CD14-positive monocyte (primary cell): ENCODE measurements at regions not wholly inside any gene's neighbourhood (a gene's known extent, or its start where the extent isn't known, plus 50 kb on each side); places are given as distances from the start of the nearest gene placed in this dataset.

Experiments
- DNase-seq, 3 donors: peaks; one replicate each; pipeline ENCODE4 v3.0.0-alpha.2; 2011 to 2022
- H2AFZ ChIP-seq: 2 replicates; pipeline ENCODE4 v1.6.0; 2012; ENCODE audit warnings: mild to moderate bottlenecking, low read depth, low read length, inconsistent platforms; ENCODE audit not compliant: insufficient read depth, poor library complexity, severe bottlenecking
- H3K27ac ChIP-seq, 2 donors: 1 replicate in 1 of 2; 2 replicates in 1 of 2; pipeline ENCODE4 v1.5.1; 2012 to 2013; ENCODE audit warnings: low read length in 2 of 2, control low read depth in 1 of 2, inconsistent platforms in 1 of 2, low read depth in 1 of 2, mild to moderate bottlenecking in 1 of 2
- H3K27me3 ChIP-seq, 2 donors: one replicate each; pipeline versions ENCODE4 v1.6.0 to v1.6.1; 2011 to 2013; ENCODE audit warnings: low read length in 2 of 2; ENCODE audit not compliant: control insufficient read depth in 2 of 2, insufficient read depth in 2 of 2
- H3K36me3 ChIP-seq, 2 donors: replicated peaks in 1 of 2; 1 replicate in 1 of 2; 2 replicates in 1 of 2; pipeline versions ENCODE4 v1.5.1 to v1.6.1; 2012 to 2013; ENCODE audit warnings: low read length in 2 of 2, control low read depth in 1 of 2, inconsistent platforms in 1 of 2, mild to moderate bottlenecking in 1 of 2; ENCODE audit not compliant: insufficient read depth in 2 of 2, control insufficient read depth in 1 of 2
- H3K4me1 ChIP-seq, 2 donors: 1 replicate in 1 of 2; 2 replicates in 1 of 2; pipeline versions ENCODE4 v1.5.1 to v1.6.1; 2012 to 2013; ENCODE audit warnings: low read length in 2 of 2, control low read depth in 1 of 2, inconsistent platforms in 1 of 2, mild to moderate bottlenecking in 1 of 2, moderate library complexity in 1 of 2; ENCODE audit not compliant: insufficient read depth in 2 of 2, control insufficient read depth in 1 of 2
- H3K4me2 ChIP-seq: replicated peaks from 2 replicates; pipeline ENCODE3; 2012; ENCODE audit warnings: low read length, moderate library complexity, mild to moderate bottlenecking; ENCODE audit not compliant: poor library complexity, severe bottlenecking; ENCODE audit errors: extremely low read depth
- H3K4me3 ChIP-seq, 3 experiments: fragments of 200-600 bp in 1 of 3; sonication (generic) in 1 of 3; replicated peaks in 1 of 3; 1 replicate in 2 of 3; 2 replicates in 1 of 3; pipeline ENCODE4 v1.5.1; 2011 to 2013; ENCODE audit warnings: low read length in 3 of 3, mild to moderate bottlenecking in 3 of 3, control low read depth in 2 of 3, low read depth in 2 of 3, inconsistent platforms in 1 of 3, moderate library complexity in 1 of 3
- H3K79me2 ChIP-seq: 2 replicates; pipeline ENCODE4 v1.6.0; 2012; ENCODE audit warnings: mild to moderate bottlenecking, control low read depth, inconsistent platforms, low read length, moderate library complexity; ENCODE audit not compliant: insufficient read depth
- H3K9ac ChIP-seq: 2 replicates; pipeline ENCODE4 v1.6.0; 2017; ENCODE audit warnings: low read length, mild to moderate bottlenecking; ENCODE audit not compliant: insufficient read depth, poor library complexity, severe bottlenecking
- H3K9me3 ChIP-seq, 2 donors: replicated peaks in 1 of 2; 1 replicate in 1 of 2; 2 replicates in 1 of 2; pipeline versions ENCODE4 v1.5.1 to v1.6.1; 2012 to 2013; ENCODE audit warnings: low read length in 2 of 2, control low read depth in 1 of 2; ENCODE audit not compliant: control insufficient read depth in 1 of 2, insufficient read depth in 1 of 2
- H4K20me1 ChIP-seq: 2 replicates; pipeline ENCODE4 v1.6.0; 2012; ENCODE audit warnings: mild to moderate bottlenecking, low read length, control low read depth, moderate library complexity; ENCODE audit not compliant: insufficient read depth
- H3K27ac Mint-ChIP-seq, 7 donors: one replicate each; pipeline ENCODE4 v1.8.0; 2020; ENCODE audit warnings: mild to moderate bottlenecking in 7 of 7, mixed read lengths in 7 of 7, moderate library complexity in 6 of 7, inconsistent platforms in 2 of 7
- H3K27me3 Mint-ChIP-seq, 3 donors: one replicate each; pipeline ENCODE4 v1.8.0; 2021 to 2022; ENCODE audit warnings: low read depth in 3 of 3, mild to moderate bottlenecking in 3 of 3, mixed read lengths in 3 of 3, moderate library complexity in 3 of 3, inconsistent platforms in 1 of 3
- H3K36me3 Mint-ChIP-seq, 2 donors: one replicate each; pipeline ENCODE4 v1.8.0; 2020; ENCODE audit warnings: mixed read lengths in 2 of 2, inconsistent platforms in 1 of 2, mild to moderate bottlenecking in 1 of 2
- H3K4me1 Mint-ChIP-seq: one replicate; pipeline ENCODE4 v1.8.0; 2020; ENCODE audit warnings: mild to moderate bottlenecking, mixed read lengths
- H3K4me3 Mint-ChIP-seq, 2 donors: one replicate each; pipeline ENCODE4 v1.8.0; 2020; ENCODE audit warnings: mild to moderate bottlenecking in 2 of 2, mixed read lengths in 2 of 2, moderate library complexity in 1 of 2
- H3K9me3 Mint-ChIP-seq, 7 donors: one replicate each; pipeline ENCODE4 v1.8.0; 2020 to 2022; ENCODE audit warnings: mixed read lengths in 7 of 7, mild to moderate bottlenecking in 6 of 7, moderate library complexity in 6 of 7, inconsistent platforms in 2 of 7
- CTCF ChIP-seq: fragments of 200-600 bp; IDR thresholded peaks from one replicate; pipeline ENCODE4 v1.8.0; 2022; ENCODE audit warnings: antibody characterized with exemption, mild to moderate bottlenecking
- WGBS: methylation state at CpG from one replicate; pipeline ENCODE4 v1.1.5; 2013; ENCODE audit warnings: missing lambda C conversion rate; ENCODE audit not compliant: insufficient coverage; 5-methylcytosine and 5-hydroxymethylcytosine counted together
- intact Hi-C, 2 donors: fragments of 100-400 bp; cut with micrococcal nuclease; formaldehyde crosslinking; loops; one replicate each; pipeline versions ENCODE4 v1.15.0 to v1.15.1; 2023

GRCh38 chr10:21263263-21263803, 262.1 kb downstream of the SKIDA1 start:
- no peak overlapping the region for H3K27ac ChIP-seq
- Mint-ChIP-seq H3K4me3 (no peak overlapping the region), H3K9me3 (peaks cover 0 to 5% (median 0%) of the 10 kb centered on the region in 7 donors), H3K36me3 (no peaks in the 10 kb centered on the region), H3K27ac (no peak overlapping the region), H3K27me3 (peaks cover 2 to 8% (median 4%) of the 10 kb centered on the region in 3 donors), H3K4me1 (no peaks in the 10 kb centered on the region)
- no peak overlapping the region for H3K4me3 ChIP-seq
- H3K27me3 ChIP-seq = no peaks in the 10 kb centered on the region
- WGBS = 94% methylated on average over 9 of the region's 12 CpGs
- no peaks in the 10 kb centered on the region for H4K20me1 ChIP-seq
- no peak for DNase-seq
- no peaks in the 10 kb centered on the region for H3K79me2 ChIP-seq
- no peaks in the 10 kb centered on the region for H3K9me3 ChIP-seq
- TF ChIP-seq CTCF = no peak
- no peak overlapping the region for H3K4me2 ChIP-seq
- H3K4me1 ChIP-seq = no peaks in the 10 kb centered on the region
- H2AFZ ChIP-seq = no peak overlapping the region
- intact Hi-C loops = no loop called here
- H3K36me3 ChIP-seq = no peaks in the 10 kb centered on the region
- no peak overlapping the region for H3K9ac ChIP-seq

GRCh38 chr10:21261842-21262294, 263.6 kb downstream of the SKIDA1 start:
- Mint-ChIP-seq H3K4me3 (no peak overlapping the region), H3K27ac (no peak overlapping the region), H3K36me3 (no peaks in the 10 kb centered on the region), H3K4me1 (no peaks in the 10 kb centered on the region), H3K9me3 (peaks cover 0 to 5% (median 0%) of the 10 kb centered on the region in 7 donors), H3K27me3 (peaks cover 2 to 7% (median 4%) of the 10 kb centered on the region in 3 donors)
- WGBS = 92% methylated on average over 15 of the region's 15 CpGs
- Histone ChIP-seq H3K9ac (no peak overlapping the region), H3K27ac (no peak overlapping the region), H2AFZ (no peak overlapping the region), H3K79me2 (no peaks in the 10 kb centered on the region), H3K4me2 (no peak overlapping the region), H3K4me1 (no peaks in the 10 kb centered on the region), H3K36me3 (no peaks in the 10 kb centered on the region), H3K4me3 (no peak overlapping the region), H3K9me3 (no peaks in the 10 kb centered on the region), H4K20me1 (no peaks in the 10 kb centered on the region), H3K27me3 (no peaks in the 10 kb centered on the region)
- DNase-seq = no peak
- no peak for TF ChIP-seq CTCF
- intact Hi-C loops = no loop called here
